ENCODE measurements at regions not wholly inside any gene's neighbourhood (a gene's known extent, or its start where the extent isn't known, plus 50 kb on each side); places are given as distances from the start of the nearest gene placed in this dataset.

DNA sequence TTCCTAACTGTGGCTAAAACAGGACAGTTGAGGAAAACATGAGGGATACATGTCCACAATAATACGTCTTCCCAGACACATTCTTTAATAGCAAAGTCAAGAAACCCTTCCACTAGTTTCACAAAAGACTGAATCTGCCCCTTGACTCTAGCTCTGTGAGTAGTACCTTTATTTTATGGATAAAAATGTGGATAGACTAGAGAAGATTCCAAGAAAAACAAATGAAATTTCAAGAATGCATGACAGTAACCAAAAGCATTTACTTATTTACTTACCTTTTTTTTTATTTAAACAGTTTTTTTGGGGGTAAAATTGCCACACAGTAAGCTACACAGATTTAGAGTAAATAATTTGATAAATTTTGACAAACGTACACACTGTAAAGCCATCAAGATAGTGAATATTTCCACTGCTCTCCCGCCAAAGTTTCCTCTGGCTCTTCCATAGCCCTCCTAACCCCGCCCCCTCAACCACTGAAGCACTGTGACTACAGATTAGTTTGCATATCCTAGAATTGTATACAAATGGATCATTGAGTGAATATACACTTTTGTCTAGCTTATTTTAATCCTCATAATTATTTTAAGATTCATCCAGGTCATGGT lies 420.4 kb upstream of the ZMIZ1 start:
- Histone ChIP-seq H3K36me3 (ENCODE audit: insufficient read depth, low read depth, low read length) (no peaks in the 10 kb centered on the region), H3K27me3 (ENCODE audit: insufficient read depth, low read length) (no peaks in the 10 kb centered on the region), H3K9ac (ENCODE audit: low read depth, low read length) (no peak overlapping the region), H3K27ac (ENCODE audit: low read length) (no peak overlapping the region), H3K4me3 (ENCODE audit: low read length) (no peak overlapping the region), H3K4me1 (ENCODE audit: insufficient read depth, low read length) (no peaks in the 10 kb centered on the region), H3K9me3 (ENCODE audit: insufficient read depth, low read depth, low read length) (no peaks in the 10 kb centered on the region; the same call in 1 of the 2 replicates)

GRCh38 chr10:78649429-78649828 lies 419.3 kb upstream of the ZMIZ1 start:
- Histone ChIP-seq H3K4me3 (ENCODE audit: low read length) (no peak overlapping the region), H3K9me3 (ENCODE audit: insufficient read depth, low read depth, low read length) (no peaks in the 10 kb centered on the region; the same call in 1 of the 2 replicates), H3K4me1 (ENCODE audit: insufficient read depth, low read length) (no peaks in the 10 kb centered on the region), H3K27me3 (ENCODE audit: insufficient read depth, low read length) (no peaks in the 10 kb centered on the region), H3K36me3 (ENCODE audit: insufficient read depth, low read depth, low read length) (no peaks in the 10 kb centered on the region), H3K9ac (ENCODE audit: low read depth, low read length) (no peak overlapping the region), H3K27ac (ENCODE audit: low read length) (no peak overlapping the region)

GRCh38 chr10:78650122-78650521 lies 418.6 kb upstream of the ZMIZ1 start:
- Histone ChIP-seq H3K27ac (ENCODE audit: low read length) (no peak overlapping the region), H3K4me1 (ENCODE audit: insufficient read depth, low read length) (no peaks in the 10 kb centered on the region), H3K27me3 (ENCODE audit: insufficient read depth, low read length) (no peaks in the 10 kb centered on the region)

GRCh38 chr10:78651287-78651686 lies 417.5 kb upstream of the ZMIZ1 start:
- Histone ChIP-seq H3K36me3 (ENCODE audit: insufficient read depth, low read depth, low read length) (no peaks in the 10 kb centered on the region), H3K9me3 (ENCODE audit: insufficient read depth, low read depth, low read length) (no peaks in the 10 kb centered on the region), H3K4me3 (ENCODE audit: low read length) (no peak overlapping the region), H3K9ac (ENCODE audit: low read depth, low read length) (no peak overlapping the region), H3K4me1 (ENCODE audit: insufficient read depth, low read length) (peaks cover 2% of the 10 kb centered on the region; the same call in 1 of the 2 replicates), H3K27me3 (ENCODE audit: insufficient read depth, low read length) (no peaks in the 10 kb centered on the region), H3K27ac (ENCODE audit: low read length) (no peak overlapping the region)

More at GRCh38 chr10:78650122-78650521, 418.6 kb upstream of the ZMIZ1 start:
- no peak overlapping the region for H3K4me3 ChIP-seq (ENCODE audit: low read length)
- H3K9ac ChIP-seq (ENCODE audit: low read depth, low read length) = no peak overlapping the region
- no peaks in the 10 kb centered on the region for H3K36me3 ChIP-seq (ENCODE audit: insufficient read depth, low read depth, low read length)
- H3K9me3 ChIP-seq (ENCODE audit: insufficient read depth, low read depth, low read length) = no peaks in the 10 kb centered on the region

GRCh38 chr10:78653555-78653954 lies 415.2 kb upstream of the ZMIZ1 start:
- Histone ChIP-seq H3K9ac (ENCODE audit: low read depth, low read length) (no peak overlapping the region), H3K36me3 (ENCODE audit: insufficient read depth, low read depth, low read length) (no peaks in the 10 kb centered on the region), H3K9me3 (ENCODE audit: insufficient read depth, low read depth, low read length) (no peaks in the 10 kb centered on the region), H3K27ac (ENCODE audit: low read length) (no peak overlapping the region), H3K27me3 (ENCODE audit: insufficient read depth, low read length) (no peaks in the 10 kb centered on the region), H3K4me1 (ENCODE audit: insufficient read depth, low read length) (peaks cover 4% of the 10 kb centered on the region; the same call in 1 of the 2 replicates), H3K4me3 (ENCODE audit: low read length) (no peak overlapping the region)

GRCh38 chr10:78654047-78654590 lies 414.6 kb upstream of the ZMIZ1 start:
- H3K36me3 ChIP-seq (ENCODE audit: insufficient read depth, low read depth, low read length) = no peaks in the 10 kb centered on the region
- H3K4me1 ChIP-seq (ENCODE audit: insufficient read depth, low read length) = peaks cover 4% of the 10 kb centered on the region; the same call in 1 of the 2 replicates
- H3K9me3 ChIP-seq (ENCODE audit: insufficient read depth, low read depth, low read length) = no peaks in the 10 kb centered on the region
- H3K27ac ChIP-seq (ENCODE audit: low read length) = no peak overlapping the region
- H3K4me3 ChIP-seq (ENCODE audit: low read length) = no peak overlapping the region
- no peaks in the 10 kb centered on the region for H3K27me3 ChIP-seq (ENCODE audit: insufficient read depth, low read length)
- no peak overlapping the region for H3K9ac ChIP-seq (ENCODE audit: low read depth, low read length)

- Histone ChIP-seq H3K9me3 (ENCODE audit: insufficient read depth, low read depth, low read length) (no peaks in the 10 kb centered on the region), H3K4me3 (ENCODE audit: low read length) (no peak overlapping the region), H3K27ac (ENCODE audit: low read length) (no peak overlapping the region), H3K4me1 (ENCODE audit: insufficient read depth, low read length) (peaks cover 4% of the 10 kb centered on the region; the same call in 1 of the 2 replicates), H3K9ac (ENCODE audit: low read depth, low read length) (no peak overlapping the region), H3K36me3 (ENCODE audit: insufficient read depth, low read depth, low read length) (no peaks in the 10 kb centered on the region), H3K27me3 (ENCODE audit: insufficient read depth, low read length) (no peaks in the 10 kb centered on the region)
These were observed 412.8 kb upstream of the ZMIZ1 start for GRCh38 chr10:78655979-78656378.

DNA sequence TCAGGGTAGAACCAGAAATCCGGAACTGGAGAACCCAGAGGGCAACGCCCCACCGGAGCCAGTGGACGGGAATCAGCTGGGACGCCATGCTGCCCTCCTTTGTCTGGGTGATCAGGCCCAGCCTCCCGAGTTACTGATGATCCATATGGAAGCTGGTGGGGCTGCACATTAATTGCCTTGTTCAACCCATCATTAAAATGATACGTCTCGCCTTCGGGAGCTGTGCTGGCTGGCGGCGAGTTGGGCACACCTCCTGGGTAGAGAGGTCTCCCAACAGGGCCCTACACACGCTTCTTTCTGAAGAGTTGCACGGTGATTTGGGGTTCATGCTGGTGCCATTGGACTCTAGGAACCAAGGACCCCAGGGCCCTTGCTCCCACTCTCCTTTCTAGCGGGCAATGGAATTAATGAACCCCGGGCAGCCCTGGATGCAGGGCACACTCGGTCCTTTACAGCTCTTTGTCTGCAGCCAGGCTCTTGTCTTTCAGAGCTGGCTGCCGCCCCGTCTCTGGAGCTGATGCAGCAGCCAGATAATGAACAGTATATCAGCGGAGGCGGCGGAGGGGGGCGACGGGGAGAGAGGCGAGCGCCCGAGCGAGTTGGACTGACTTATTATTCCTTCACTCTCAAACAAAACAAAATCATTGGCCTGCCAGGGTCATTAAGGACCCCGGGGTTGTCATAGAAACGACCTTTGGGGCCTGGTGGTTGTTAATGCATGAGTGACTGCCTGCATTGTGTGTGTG lies 412.2 kb upstream of the ZMIZ1 start:
- Histone ChIP-seq H3K9ac (ENCODE audit: low read depth, low read length) (no peak overlapping the region), H3K4me1 (ENCODE audit: insufficient read depth, low read length) (peaks cover 4% of the 10 kb centered on the region; the same call in 1 of the 2 replicates)

GRCh38 chr10:78657163-78657861 lies 411.5 kb upstream of the ZMIZ1 start:
- Histone ChIP-seq H3K9me3 (ENCODE audit: insufficient read depth, low read depth, low read length) (no peaks in the 10 kb centered on the region), H3K27me3 (ENCODE audit: insufficient read depth, low read length) (no peaks in the 10 kb centered on the region), H3K4me3 (ENCODE audit: low read length) (no peak overlapping the region), H3K36me3 (ENCODE audit: insufficient read depth, low read depth, low read length) (no peaks in the 10 kb centered on the region), H3K27ac (ENCODE audit: low read length) (no peak overlapping the region), H3K4me1 (ENCODE audit: insufficient read depth, low read length) (peaks cover 4% of the 10 kb centered on the region; the same call in 1 of the 2 replicates), H3K9ac (ENCODE audit: low read depth, low read length) (no peak overlapping the region)

More for the DNA sequence above, 412.2 kb upstream of the ZMIZ1 start:
- Histone ChIP-seq H3K9me3 (ENCODE audit: insufficient read depth, low read depth, low read length) (no peaks in the 10 kb centered on the region), H3K27ac (ENCODE audit: low read length) (no peak overlapping the region), H3K4me3 (ENCODE audit: low read length) (no peak overlapping the region), H3K27me3 (ENCODE audit: insufficient read depth, low read length) (no peaks in the 10 kb centered on the region), H3K36me3 (ENCODE audit: insufficient read depth, low read depth, low read length) (no peaks in the 10 kb centered on the region)

DNA sequence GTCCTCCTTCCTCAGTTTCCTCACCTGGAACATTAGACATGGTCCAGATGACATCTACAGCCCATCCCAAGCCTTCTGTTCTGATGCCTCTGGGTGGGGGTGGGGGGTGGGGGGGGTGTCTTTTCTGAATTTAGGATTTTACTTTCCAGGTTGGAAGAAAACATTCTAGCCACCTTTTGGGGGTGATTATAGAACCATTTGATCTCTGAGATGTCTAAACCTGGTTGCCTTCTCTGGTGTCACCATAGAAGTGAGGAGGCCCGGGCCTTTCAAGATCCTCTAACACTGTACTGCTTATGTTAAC lies 411.0 kb upstream of the ZMIZ1 start:
- H3K4me1 ChIP-seq (ENCODE audit: insufficient read depth, low read length) = peaks cover 4% of the 10 kb centered on the region; the same call in 1 of the 2 replicates
- no peaks in the 10 kb centered on the region for H3K9me3 ChIP-seq (ENCODE audit: insufficient read depth, low read depth, low read length)
- no peak overlapping the region for H3K9ac ChIP-seq (ENCODE audit: low read depth, low read length)
- no peaks in the 10 kb centered on the region for H3K27me3 ChIP-seq (ENCODE audit: insufficient read depth, low read length)
- H3K27ac ChIP-seq (ENCODE audit: low read length) = no peak overlapping the region
- no peaks in the 10 kb centered on the region for H3K36me3 ChIP-seq (ENCODE audit: insufficient read depth, low read depth, low read length)
- no peak overlapping the region for H3K4me3 ChIP-seq (ENCODE audit: low read length)

DNA sequence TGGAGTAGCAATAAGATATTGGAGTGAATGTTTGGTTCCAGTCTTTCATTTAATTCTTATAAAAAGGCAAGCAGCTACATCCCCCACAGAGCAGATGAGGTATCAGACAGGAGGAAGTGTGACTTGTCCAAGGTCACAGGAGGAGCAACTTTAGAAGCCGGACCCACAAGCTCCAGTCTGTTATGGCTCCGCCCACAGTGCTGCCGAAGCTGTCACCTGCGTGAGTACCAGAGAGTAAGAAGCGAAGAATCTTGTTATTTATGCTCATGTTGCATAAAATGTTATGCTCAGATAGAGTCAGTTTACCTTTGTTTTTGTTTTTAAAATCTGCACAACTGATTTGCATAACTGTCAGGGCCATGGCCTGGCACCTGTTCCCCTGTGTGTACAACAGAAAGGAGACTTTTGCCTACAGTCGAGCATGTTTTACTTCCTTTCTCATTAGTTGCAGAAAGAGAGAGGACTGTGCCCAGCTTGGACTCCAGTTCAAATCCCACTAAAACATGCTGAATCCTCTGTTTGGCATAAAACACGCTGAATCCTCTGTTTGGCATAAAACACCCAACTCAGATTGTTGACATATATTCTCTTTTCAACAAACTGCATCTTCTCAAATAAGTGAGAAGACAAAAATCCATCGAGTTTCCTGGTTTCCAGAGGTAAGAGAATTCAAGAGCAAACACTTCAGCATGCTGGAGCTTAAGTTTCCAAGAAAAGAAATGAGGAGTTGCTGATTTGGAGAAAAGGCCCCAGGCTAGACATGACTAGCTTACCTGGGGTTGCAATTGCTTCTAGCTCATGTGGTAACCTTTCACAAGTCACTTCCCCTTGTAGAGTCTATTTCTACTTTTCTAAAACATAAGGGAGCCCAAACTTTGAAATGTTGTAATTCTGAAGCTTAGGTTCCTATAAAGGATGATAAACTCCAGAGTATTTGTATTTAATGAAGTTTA lies 409.8 kb upstream of the ZMIZ1 start:
- no peak overlapping the region for H3K9ac ChIP-seq (ENCODE audit: low read depth, low read length)
- H3K4me3 ChIP-seq (ENCODE audit: low read length) = no peak overlapping the region

More for the DNA sequence above, 409.8 kb upstream of the ZMIZ1 start:
- peaks cover 4% of the 10 kb centered on the region; the same call in 1 of the 2 replicates for H3K4me1 ChIP-seq (ENCODE audit: insufficient read depth, low read length)
- no peaks in the 10 kb centered on the region for H3K27me3 ChIP-seq (ENCODE audit: insufficient read depth, low read length)
- H3K9me3 ChIP-seq (ENCODE audit: insufficient read depth, low read depth, low read length) = peaks cover 1% of the 10 kb centered on the region; the same call in 1 of the 2 replicates
- no peaks in the 10 kb centered on the region for H3K36me3 ChIP-seq (ENCODE audit: insufficient read depth, low read depth, low read length)
- no peak overlapping the region for H3K27ac ChIP-seq (ENCODE audit: low read length)

Measured in iPS-20b (cell line).